NCI-H1417 (cell line): ENCODE measurements at regions not wholly inside any gene's neighbourhood (a gene's known extent, or its start where the extent isn't known, plus 50 kb on each side); places are given as distances from the start of the nearest gene placed in this dataset.
A peak's percentile ranks its signal among the peaks of the same experiment; 100 is the strongest.
"Not testable (repeated sequence)": the region's sequence is repeated elsewhere in the genome, so short reads cannot be mapped to it uniquely, and the experiment has no call there.

ENCODE experiments used
- DNase-seq, 3 experiments: peaks; one replicate each; lab custom pipeline; 2025; lab: John Stamatoyannopoulos, UW

DNA sequence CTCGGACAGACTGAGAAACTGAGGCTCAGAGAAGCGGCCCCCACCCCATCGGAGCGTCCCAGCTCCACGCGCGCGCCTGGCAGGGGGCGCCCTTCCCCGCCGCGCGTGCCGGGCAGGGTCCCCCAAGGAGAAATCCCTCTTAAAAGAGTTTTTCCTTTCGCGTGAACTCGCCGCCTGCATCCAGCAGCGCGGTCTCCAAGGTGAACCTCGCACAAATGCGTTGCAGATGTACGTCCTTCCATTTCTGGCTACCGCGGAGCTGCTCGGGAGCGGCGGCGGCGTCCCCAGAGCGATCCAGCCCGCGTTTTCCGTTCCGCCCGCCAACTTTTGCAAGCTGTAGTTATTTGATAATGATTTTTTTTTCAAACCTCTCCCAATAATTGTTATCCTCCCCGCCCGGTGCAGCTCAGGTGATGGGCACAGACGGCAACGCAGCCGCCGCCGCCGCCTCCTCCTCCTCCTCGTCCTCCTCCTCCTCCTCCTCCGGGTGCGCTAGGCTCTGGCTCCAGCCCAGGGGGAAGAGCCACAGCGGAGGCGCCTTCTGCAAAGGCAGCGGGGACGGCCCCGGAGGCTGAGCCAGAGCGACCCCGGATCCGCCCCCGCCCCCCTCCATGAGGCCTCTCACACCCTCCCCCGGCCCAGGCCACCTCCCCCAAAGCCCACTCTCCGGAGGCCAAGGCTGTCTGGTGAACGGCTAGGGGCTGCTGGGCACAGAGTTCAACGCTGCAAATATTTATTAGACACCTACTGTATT is 74.0 kb upstream of the CUX1 start:
- DNase-seq, result peak; percentile 16 to 88 (median 82)

DNA sequence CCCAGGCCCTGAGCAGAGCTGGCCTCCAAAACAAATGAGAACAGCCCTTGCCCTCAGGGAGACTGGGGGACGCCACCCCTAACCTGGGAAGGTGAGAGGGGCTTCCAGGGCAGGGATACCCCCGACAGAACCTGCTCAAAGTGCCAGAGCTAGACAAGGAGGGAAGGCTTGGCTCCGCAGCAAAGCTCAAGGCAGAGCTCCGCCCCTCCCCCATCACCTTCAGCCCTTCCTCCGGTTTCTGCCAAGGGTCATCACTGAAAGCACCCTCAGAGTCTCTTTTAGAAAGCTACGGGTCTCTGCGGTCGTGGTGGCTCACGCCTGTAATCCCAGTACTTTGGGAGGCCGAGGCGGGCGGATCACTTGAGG is 73.4 kb upstream of the CUX1 start:
- peak in 1 of 3 experiments; percentile 56 for DNase-seq

DNA sequence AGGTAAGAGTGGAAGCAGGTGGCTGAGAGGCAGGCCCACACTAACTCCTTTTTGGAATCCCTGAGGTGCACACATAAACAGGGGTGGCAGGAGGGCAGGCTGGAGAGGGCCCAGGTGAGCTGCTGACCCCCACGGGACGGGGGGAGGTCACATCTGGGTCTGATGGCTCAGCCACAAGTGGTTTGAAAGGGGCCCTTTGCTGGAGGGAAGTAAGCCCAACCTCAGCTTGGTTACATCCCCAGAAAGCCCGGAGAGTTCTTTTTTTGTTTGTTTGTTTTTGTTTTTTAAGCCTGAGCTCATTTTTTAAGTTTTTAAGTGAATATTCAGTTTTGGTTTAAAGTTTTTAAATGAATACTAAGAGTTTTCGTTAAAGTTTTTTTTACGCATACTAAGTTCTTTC is 72.8 kb upstream of the CUX1 start:
- no peak for DNase-seq

DNA sequence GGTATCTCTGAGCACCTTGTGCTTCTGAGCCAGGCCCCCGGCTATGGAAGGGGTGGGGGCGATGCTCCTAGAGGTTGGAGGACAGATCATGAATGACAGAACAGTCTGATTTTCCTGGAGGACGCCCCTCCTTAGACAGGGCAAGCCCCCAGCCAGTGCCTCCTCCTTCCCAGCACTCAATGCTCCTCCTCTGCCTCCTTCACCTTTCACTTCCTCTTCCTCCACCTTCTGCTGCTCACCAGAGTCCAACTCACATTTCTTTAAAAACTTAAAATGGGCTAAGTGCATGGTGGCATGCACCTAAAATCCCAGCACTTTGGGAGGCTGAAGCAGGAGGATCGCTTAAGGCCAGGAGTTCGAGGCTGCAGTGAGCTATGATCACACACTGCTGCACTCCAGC is 71.1 kb upstream of the CUX1 start:
- DNase-seq, result no peak

DNA sequence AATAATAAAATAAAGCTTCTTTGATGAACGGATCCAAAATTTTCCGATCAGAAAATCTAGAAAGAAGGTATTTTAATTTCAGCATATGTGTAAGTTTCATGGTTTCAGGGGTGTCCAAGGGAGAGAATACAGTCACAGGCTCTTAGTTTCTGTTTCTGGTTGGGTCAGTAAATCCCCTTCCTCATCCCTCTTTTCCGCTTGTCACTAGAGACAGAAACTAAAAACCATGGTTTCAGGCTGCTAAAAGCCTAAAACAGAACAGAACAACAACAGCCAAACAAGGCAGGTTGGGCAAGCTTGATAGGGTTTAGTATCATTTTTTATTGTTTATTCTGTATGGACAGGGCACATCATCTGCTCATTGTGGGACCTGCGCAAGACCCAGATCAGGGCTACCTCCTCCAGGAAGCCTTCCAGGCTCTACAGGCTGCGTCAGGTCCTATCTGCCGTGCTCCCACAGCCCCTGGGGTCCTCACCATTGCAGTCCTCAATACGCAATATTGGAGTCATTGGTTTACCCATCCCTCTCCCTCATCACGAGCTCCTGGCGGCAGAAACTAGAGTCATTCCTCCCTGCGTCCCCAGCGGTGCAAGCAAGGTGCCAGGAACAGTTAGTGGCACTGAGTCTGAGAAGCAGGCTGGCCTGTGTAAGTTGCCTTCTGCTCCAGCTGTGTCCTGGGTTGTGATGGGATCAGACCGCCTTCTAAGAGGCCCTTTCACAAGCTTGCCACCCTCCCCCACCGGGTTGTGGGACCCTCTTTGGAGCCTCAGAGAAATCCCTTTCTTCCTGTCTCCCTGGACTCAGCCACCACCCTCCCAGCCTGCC is 70.2 kb upstream of the CUX1 start:
- no peak for DNase-seq

DNA sequence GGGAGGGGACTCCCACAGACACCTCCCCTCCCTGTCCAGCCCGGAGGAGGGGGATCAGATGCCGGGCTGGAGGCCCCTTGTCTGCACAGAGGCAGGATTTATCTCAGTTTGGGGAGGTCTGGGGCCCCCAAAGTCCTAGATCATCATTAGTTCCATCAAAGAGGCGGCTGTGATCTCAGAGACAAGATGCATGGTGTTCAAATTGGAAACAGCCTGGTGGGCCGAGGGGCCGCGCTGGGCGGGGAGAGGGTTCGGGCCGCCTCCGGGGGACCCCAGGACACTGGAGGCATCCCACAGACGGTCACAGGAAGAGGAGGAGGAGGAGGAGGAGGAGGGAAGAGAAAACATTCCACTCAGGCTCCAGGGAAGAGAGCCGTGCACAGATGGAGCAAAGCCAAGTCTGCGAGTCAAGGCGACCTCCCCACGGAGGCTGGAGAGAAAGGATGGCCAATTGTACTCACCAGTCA is 69.5 kb upstream of the CUX1 start:
- no peak for DNase-seq

DNA sequence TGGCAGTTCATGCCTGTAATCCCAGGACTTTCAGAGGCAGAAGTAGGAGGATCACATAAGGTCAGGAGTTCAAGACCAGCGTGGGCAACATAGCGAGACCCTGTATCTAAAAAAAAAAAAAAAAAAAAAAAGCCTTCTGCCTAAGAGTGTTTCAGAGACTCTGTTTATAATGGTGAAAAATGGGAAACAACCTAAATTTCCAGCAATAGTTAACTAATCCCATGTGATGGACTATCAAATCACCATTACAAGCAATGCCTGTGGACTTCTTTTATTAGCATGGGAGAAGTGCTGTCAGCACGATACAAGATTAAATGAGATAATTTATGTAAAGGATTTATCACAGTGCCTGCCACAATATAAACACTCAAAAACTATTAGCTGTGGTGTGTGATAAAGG is 67.5 kb upstream of the CUX1 start:
- no peak for DNase-seq

DNA sequence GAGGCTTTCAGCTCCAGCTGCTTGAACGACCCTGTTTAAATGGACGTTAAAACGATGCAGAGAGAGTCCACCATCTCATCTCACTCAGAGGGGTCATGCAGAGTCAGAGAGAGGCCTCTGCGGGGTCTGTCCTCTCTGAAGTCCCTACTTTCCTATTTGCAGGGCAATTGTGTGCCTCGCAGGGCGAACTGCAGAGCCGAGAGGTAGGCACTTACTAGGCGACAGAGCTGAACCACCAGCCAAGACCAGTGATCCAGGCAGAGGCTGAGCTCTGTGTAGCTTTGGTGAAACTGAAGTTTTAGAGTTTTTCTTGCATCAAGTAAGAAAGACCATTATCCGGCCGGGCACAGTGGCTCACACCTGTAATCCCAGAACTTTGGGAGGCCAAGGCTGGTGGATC is 64.1 kb upstream of the CUX1 start:
- no peak for DNase-seq

DNA sequence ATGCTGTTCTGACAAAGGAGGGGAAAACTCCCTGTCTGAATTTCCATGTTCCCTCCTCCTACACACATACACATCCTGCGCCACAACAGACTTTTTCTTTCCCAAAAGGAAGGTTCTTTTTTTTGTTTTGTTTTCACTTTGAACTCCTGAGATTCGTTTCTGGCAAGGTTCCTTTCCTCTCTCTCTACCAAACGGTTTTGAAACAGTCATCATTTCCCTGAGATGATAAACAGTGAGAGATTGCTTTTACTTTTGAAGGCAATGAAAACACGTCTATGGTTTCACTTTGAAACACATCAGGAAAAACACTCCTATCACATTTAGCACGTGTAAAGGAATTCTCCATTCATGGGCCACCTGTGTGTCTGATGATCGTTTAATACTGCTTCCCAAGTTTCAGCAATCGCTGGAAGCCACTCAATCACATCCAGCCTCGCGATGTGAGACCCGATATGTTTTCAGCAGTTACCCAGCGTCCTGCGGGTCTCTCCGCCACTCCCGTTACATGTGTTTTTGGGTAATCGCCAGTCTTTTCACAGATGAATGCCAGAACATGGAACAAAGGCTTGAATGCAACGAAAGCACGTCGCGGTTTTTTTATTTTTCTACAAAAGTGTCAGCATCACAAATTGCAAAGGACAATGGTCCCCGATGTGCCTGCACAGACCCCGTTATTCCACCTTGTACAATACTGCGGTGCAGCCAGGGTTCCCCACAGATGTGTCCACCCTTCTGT is 62.8 kb upstream of the CUX1 start:
- DNase-seq, result peak in 1 of 3 experiments; percentile 34

DNA sequence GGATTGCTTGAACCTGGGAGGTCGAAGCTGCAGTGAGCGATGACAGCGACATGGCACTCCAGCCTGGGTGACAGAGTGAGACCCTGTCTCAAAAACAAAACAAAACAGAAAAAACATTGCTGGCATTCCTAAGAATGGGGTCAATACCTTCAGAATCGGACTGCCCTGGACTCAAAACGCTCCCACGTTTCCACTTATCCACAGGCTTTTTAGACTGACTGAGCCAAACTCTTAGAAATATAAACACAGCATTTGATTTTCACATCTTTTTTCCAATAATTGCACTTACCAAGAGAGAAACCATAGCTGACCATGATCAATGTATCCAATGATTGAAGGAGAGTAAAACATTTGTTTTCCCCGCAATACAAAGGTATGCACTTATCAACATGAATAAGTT is 59.5 kb upstream of the CUX1 start:
- DNase-seq, result no peak

DNA sequence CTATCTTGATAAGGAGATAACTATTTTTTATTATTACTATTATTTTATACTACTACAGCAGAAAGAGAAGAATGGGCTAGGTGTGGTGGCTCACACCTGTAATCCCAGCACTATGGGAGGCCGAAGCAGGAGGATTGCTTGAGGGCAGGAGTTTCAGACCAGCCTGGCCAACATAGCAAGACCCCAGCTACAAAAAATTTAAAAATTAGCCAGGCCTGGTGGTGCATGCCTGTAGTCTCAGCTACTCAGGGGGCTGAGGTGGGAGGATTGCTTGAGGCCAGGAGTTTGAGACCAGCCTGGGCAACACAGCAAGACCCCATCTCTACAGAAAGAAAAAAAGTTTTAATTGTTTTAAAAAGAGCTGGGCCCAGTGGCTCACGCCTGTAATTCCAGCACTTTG is 58.9 kb upstream of the CUX1 start:
- not testable (repeated sequence) for DNase-seq

DNA sequence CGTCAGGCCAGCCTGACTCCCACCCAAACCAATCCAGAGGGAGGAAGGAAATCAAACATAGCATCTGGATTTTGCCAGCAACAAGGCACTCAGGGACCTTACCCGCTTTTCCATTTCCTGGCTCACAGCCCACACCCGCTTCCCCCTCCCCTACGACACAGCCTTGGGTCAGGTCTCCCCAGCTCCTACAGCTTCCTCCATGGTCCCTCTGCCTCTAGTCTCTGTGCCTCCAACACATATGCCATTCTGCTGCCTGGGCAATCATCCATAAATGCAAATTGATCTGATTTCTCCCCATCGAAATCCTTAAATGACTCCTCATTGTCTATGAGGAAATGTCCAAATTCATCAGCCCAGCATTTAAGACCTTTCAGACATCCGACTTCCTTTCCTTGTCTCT is 53.2 kb upstream of the CUX1 start:
- DNase-seq, result no peak

DNA sequence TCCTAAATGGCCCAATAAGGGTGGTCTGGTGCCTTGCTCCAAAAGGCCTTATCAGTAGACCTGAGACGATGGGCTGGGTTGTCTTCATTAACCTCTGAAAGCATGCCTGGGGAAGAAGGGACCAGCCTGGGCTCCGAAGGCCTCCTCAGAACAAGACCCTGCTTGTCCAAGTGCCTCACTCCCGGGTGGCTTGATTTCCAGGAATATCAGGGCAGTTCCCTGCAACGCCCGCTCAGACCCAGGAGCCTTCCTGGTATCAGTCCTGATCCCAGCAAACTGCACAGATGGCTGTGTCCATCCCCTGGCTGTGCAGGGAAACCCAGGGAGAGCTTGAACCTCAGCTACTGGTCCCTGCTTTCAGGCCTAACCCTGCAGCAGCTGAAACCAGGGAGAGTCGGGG is 49.9 kb upstream of the CUX1 start:
- DNase-seq, result no peak
